ENCODE measurements at regions not wholly inside any gene's neighbourhood (a gene's known extent, or its start where the extent isn't known, plus 50 kb on each side); places are given as distances from the start of the nearest gene placed in this dataset.

DNA sequence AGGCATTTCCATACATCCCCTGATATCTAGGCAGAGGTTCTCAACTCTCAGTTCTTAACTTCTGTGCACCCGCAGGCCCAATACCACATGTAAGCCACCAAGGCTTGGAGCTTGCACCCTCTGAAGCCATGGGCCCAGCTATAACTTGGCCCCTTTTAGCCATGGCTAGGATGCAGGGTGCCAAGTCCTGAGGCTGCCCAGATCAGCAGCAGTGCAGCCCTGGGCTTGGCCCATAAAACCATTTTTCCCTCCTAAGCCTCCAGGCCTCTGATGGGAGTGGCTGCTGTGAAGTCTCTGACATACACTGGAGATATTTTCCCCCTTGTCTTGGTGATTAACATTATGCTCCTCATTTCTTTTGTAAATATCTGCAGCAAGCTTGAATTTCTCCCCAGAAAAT, 110.3 kb upstream of the CNTN1 start:
- H3K4me3 ChIP-seq (ENCODE audit: low read depth, low read length), result no peak overlapping the region
- TF ChIP-seq, protein P1, sequence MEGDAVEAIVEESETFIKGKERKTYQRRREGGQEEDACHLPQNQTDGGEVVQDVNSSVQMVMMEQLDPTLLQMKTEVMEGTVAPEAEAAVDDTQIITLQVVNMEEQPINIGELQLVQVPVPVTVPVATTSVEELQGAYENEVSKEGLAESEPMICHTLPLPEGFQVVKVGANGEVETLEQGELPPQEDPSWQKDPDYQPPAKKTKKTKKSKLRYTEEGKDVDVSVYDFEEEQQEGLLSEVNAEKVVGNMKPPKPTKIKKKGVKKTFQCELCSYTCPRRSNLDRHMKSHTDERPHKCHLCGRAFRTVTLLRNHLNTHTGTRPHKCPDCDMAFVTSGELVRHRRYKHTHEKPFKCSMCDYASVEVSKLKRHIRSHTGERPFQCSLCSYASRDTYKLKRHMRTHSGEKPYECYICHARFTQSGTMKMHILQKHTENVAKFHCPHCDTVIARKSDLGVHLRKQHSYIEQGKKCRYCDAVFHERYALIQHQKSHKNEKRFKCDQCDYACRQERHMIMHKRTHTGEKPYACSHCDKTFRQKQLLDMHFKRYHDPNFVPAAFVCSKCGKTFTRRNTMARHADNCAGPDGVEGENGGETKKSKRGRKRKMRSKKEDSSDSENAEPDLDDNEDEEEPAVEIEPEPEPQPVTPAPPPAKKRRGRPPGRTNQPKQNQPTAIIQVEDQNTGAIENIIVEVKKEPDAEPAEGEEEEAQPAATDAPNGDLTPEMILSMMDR (IDR thresholded peaks at IDR 0.05; ENCODE audit: control insufficient read depth, extremely low read depth, insufficient read depth), result no peak
- no peak for DNase-seq (ENCODE audit: low read depth)

DNA sequence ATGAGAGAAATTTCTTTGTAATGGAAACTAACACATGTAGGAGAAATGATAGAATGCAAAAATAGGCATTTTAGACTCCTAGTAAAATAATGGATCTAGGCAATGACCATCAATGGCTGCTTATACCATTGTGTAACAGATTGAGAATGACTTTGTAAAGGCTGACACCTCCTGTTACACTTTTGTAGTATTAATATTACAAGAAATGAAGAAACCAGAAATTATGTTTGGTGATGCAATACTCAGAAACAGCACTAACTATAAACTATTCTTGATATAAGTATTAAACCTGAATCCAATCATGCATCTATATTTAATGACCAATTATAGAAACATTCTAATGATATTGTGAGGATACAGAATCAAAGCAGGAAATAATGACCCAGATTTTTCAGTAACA, 108.5 kb upstream of the CNTN1 start:
- DNase-seq (ENCODE audit: low read depth), result no peak
- no peak overlapping the region for H3K4me3 ChIP-seq (ENCODE audit: low read depth, low read length)
- TF ChIP-seq, protein P1 (IDR thresholded peaks at IDR 0.05; ENCODE audit: control insufficient read depth, extremely low read depth, insufficient read depth), result no peak

DNA sequence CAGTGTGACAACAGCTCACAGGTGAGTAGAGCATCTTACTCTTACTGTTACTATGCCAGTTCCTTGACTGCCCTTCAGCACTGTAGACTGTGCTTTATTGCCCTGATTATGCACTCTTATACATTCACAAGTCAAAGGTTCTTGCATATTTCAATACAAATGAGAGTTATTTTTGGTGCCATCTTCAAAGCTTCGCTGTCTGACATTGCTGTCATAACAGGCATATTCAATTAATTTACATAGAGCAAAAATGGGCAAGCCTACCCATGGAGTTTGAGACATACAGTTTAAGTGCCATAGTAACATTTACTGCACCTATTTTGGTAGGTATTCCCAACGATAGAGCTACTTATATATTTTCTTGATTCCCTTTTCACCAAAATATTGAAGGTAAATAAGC, 107.5 kb upstream of the CNTN1 start:
- no peak overlapping the region for H3K4me3 ChIP-seq (ENCODE audit: low read depth, low read length)
- no peak for DNase-seq (ENCODE audit: low read depth)
- TF ChIP-seq, protein P1 (IDR thresholded peaks at IDR 0.05; ENCODE audit: control insufficient read depth, extremely low read depth, insufficient read depth), result no peak

DNA sequence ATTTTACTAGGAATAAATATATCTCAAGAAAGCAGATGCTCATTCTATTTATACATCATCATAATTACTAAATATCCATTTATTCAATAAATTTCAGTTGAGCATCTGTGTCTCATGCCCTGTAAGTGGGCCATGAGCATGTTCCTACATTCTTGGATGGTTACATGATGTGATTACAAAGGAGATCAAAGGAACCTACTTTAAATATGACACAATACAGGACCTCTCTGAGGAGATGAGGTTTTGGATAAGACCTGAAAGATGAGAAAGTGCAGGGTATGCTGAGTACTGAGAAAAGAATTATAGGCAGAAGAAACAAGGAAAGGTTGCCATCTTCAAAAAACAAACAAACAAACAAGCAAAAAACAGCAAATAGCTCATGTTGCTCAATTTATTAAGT, 105.4 kb upstream of the CNTN1 start:
- H3K4me3 ChIP-seq (ENCODE audit: low read depth, low read length), result no peak overlapping the region

DNA sequence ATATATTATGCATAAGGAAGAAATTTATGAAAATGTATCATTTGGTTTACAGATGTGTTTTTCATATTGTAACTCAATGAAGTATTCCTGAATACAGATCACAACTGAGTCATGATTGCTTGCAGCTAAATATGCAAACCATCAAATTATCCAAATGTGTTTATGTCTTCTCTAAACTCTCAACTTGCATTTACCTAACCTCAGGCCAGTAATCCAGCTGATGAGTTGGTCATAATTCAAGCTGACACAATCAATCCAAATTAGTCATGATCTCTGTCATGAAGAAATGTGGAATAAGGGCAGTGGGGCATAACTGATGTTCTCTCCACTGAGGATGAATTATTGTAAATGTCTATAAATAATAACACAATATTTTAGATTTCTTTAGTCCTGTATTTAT, 104.8 kb upstream of the CNTN1 start:
- DNase-seq (ENCODE audit: low read depth), result no peak
- TF ChIP-seq, protein P1 (IDR thresholded peaks at IDR 0.05; ENCODE audit: control insufficient read depth, extremely low read depth, insufficient read depth), result no peak
- H3K4me3 ChIP-seq (ENCODE audit: low read depth, low read length), result no peak overlapping the region

More for the DNA sequence above, 105.4 kb upstream of the CNTN1 start:
- TF ChIP-seq, protein P1 (IDR thresholded peaks at IDR 0.05; ENCODE audit: control insufficient read depth, extremely low read depth, insufficient read depth), result no peak
- DNase-seq (ENCODE audit: low read depth), result no peak

DNA sequence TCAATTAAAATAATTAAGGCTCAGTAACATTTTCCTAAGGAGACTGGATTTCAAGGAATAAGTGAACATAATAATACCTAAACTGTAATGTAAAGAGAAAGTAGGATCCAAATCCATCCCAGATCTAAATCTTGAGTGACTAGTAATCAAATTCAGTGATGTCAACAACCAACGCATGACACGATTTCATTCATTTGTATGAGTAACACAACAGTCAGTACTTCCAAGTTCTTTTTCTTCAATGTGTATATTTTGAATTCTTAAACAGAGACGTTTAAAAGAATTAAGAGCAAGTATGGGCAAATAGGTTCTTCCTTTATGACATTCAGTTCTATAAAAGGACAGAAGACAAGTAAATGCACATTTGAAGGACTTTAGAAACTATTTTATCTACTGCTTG, 104.3 kb upstream of the CNTN1 start:
- no peak for DNase-seq (ENCODE audit: low read depth)
- no peak overlapping the region for H3K4me3 ChIP-seq (ENCODE audit: low read depth, low read length)
- TF ChIP-seq, protein P1 (IDR thresholded peaks at IDR 0.05; ENCODE audit: control insufficient read depth, extremely low read depth, insufficient read depth), result no peak

DNA sequence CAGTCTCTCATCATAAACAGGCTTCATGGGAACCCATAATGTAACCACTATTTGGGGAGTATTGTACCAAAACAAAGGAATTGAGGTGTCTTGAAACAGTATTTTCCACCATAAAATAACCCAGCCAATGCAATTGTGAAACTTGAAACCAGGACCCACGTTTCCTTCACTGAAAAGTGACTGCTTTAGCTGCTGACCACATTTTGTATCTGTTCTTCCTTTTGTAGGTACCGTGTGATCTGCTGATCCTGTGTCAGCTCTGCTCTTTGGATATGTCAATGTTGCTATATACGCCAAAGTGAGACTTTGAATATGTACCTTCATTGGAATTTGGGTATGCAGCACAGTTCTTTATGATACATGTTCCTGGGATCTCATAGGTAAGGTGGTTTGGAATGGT, 95.1 kb upstream of the CNTN1 start:
- DNase-seq (ENCODE audit: low read depth), result no peak
- TF ChIP-seq, protein P1 (IDR thresholded peaks at IDR 0.05; ENCODE audit: control insufficient read depth, extremely low read depth, insufficient read depth), result no peak
- no peak overlapping the region for H3K4me3 ChIP-seq (ENCODE audit: low read depth, low read length)
